SK-N-SH (cell line): ENCODE measurements at regions not wholly inside any gene's neighbourhood (a gene's known extent, or its start where the extent isn't known, plus 50 kb on each side); places are given as distances from the start of the nearest gene placed in this dataset.

ENCODE experiments used
- CHD2 ChIP-seq: fragments of 150-350 bp; IDR thresholded peaks from 2 replicates; pipeline ENCODE4 v1.6.1; 2018; ENCODE audit warnings: low read length; ENCODE audit not compliant: partially characterized antibody
- CTCF ChIP-seq: fragments of 200-600 bp; sonication (generic); IDR thresholded peaks from 2 replicates; pipeline ENCODE4 v1.6.1; 2017; ENCODE audit warnings: antibody characterized with exemption, mild to moderate bottlenecking, moderate library complexity
- ELF1 ChIP-seq: IDR thresholded peaks from 2 replicates; pipeline ENCODE4 v1.4.0; 2012
- EP300 ChIP-seq, 2 experiments: IDR thresholded peaks; 2 replicates each; pipeline versions ENCODE4 v1.4.0 to v1.6.1; 2012; ENCODE audit warnings: borderline replicate concordance in 1 of 2, low read depth in 1 of 2, low read length in 1 of 2
- EZH2phosphoT487 ChIP-seq: fragments of 200-600 bp; sonication (generic); IDR thresholded peaks from 2 replicates; pipeline ENCODE4 v1.6.1; 2017; ENCODE audit warnings: low read depth, mixed run types, mild to moderate bottlenecking, antibody characterized with exemption, moderate library complexity, borderline replicate concordance
- JUND ChIP-seq: IDR thresholded peaks from 2 replicates; pipeline ENCODE4 v1.4.0; 2012
- MXI1 ChIP-seq: IDR thresholded peaks from 2 replicates; pipeline ENCODE4 v1.6.1; 2012; ENCODE audit warnings: mild to moderate bottlenecking, low read depth, low read length, improper control_type of control experiment
- NFIC ChIP-seq: IDR thresholded peaks from 2 replicates; pipeline ENCODE4 v1.4.0; 2012; ENCODE audit warnings: borderline replicate concordance
- PBX3 ChIP-seq: IDR thresholded peaks from 2 replicates; pipeline ENCODE4; 2012
- POLR2AphosphoS5 ChIP-seq: IDR thresholded peaks from 2 replicates; pipeline ENCODE4 v1.6.1; 2012; ENCODE audit warnings: low read depth, low read length
- RAD21 ChIP-seq: IDR thresholded peaks from 2 replicates; pipeline ENCODE4 v1.6.1; 2012; ENCODE audit warnings: mild to moderate bottlenecking, low read length
- RFX5 ChIP-seq: IDR thresholded peaks from 2 replicates; pipeline ENCODE4 v1.6.1; 2012; ENCODE audit warnings: mild to moderate bottlenecking, improper control_type of control experiment, low read length
- RXRA ChIP-seq: IDR thresholded peaks from 2 replicates; pipeline ENCODE4 v1.4.0; 2012; ENCODE audit warnings: low read depth, mild to moderate bottlenecking, borderline replicate concordance
- TAF1 ChIP-seq: IDR thresholded peaks from 2 replicates; pipeline ENCODE4 v1.6.1; 2012; ENCODE audit warnings: low read depth, mild to moderate bottlenecking, low read length, moderate library complexity, borderline replicate concordance
- TCF12 ChIP-seq: IDR thresholded peaks from 2 replicates; pipeline ENCODE4 v1.4.0; 2012
- TEAD4 ChIP-seq: IDR thresholded peaks from 2 replicates; pipeline ENCODE4 v1.4.0; 2012; ENCODE audit warnings: mild to moderate bottlenecking, borderline replicate concordance; ENCODE audit not compliant: insufficient read depth
- TF ChIP-seq, protein P1 (sequence below): IDR thresholded peaks from 2 replicates; pipeline ENCODE4 v1.4.0; 2012; ENCODE audit warnings: low read depth
- TF ChIP-seq, protein P2 (sequence below): IDR thresholded peaks from 2 replicates; pipeline ENCODE4 v1.4.0; 2012; ENCODE audit warnings: low read depth, borderline replicate concordance
- TF ChIP-seq, protein P3 (sequence below): IDR thresholded peaks from 2 replicates; pipeline ENCODE4 v1.4.0; 2012; ENCODE audit warnings: low read depth, borderline replicate concordance
- TF ChIP-seq, protein P4 (sequence below): fragments of 150-350 bp; IDR thresholded peaks from 2 replicates; pipeline ENCODE4 v1.6.1; 2017; ENCODE audit warnings: antibody characterized with exemption, low read length, low read depth, borderline replicate concordance

DNA sequence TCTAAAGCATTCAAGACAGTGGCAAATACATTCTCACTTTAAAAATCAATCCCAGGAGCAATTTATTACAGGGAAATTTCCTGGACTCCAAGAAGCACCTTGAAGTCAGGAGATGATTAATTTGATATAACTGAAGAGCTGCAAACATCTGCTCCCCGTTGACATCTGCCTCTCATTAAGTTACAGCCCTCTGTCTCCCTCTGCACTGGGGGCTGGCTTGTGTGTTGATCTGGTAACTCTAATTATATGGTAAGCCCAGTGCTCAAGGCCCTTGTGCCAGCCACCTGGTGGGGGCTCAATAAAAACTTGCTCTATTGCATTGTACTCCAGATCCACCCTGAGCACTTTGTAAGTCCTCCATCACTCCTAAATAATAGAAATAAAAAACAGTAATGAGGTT lies 131.1 kb upstream of the ZNF462 start (continued):
- TF ChIP-seq RXRA = no peak
- no peak for TF ChIP-seq EZH2phosphoT487
- peak; percentile 45 for TF ChIP-seq TCF12
- peak; percentile 15; the same call in 1 of the 2 replicates for TF ChIP-seq RAD21
- TF ChIP-seq, protein P1, sequence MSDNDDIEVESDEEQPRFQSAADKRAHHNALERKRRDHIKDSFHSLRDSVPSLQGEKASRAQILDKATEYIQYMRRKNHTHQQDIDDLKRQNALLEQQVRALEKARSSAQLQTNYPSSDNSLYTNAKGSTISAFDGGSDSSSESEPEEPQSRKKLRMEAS = no peak
- TF ChIP-seq TEAD4 = no peak
- peak; percentile 45 for TF ChIP-seq CHD2
- TF ChIP-seq NFIC = no peak
- no peak for TF ChIP-seq PBX3
- no peak for TF ChIP-seq ELF1
- TF ChIP-seq, protein P2, sequence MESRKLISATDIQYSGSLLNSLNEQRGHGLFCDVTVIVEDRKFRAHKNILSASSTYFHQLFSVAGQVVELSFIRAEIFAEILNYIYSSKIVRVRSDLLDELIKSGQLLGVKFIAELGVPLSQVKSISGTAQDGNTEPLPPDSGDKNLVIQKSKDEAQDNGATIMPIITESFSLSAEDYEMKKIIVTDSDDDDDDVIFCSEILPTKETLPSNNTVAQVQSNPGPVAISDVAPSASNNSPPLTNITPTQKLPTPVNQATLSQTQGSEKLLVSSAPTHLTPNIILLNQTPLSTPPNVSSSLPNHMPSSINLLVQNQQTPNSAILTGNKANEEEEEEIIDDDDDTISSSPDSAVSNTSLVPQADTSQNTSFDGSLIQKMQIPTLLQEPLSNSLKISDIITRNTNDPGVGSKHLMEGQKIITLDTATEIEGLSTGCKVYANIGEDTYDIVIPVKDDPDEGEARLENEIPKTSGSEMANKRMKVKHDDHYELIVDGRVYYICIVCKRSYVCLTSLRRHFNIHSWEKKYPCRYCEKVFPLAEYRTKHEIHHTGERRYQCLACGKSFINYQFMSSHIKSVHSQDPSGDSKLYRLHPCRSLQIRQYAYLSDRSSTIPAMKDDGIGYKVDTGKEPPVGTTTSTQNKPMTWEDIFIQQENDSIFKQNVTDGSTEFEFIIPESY = no peak
- TF ChIP-seq MXI1 = no peak
- TF ChIP-seq TAF1 = no peak
- TF ChIP-seq, protein P3, sequence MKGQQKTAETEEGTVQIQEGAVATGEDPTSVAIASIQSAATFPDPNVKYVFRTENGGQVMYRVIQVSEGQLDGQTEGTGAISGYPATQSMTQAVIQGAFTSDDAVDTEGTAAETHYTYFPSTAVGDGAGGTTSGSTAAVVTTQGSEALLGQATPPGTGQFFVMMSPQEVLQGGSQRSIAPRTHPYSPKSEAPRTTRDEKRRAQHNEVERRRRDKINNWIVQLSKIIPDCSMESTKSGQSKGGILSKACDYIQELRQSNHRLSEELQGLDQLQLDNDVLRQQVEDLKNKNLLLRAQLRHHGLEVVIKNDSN = no peak
- TF ChIP-seq POLR2AphosphoS5 = no peak
- peak in 1 of 2 experiments; percentile 60; a peak in 2 of 4 replicates for TF ChIP-seq EP300 (IDR thresholded peaks at IDR 0.05; ENCODE audit: borderline replicate concordance in 1 of 2, low read depth in 1 of 2, low read length in 1 of 2)
- TF ChIP-seq, protein P4, sequence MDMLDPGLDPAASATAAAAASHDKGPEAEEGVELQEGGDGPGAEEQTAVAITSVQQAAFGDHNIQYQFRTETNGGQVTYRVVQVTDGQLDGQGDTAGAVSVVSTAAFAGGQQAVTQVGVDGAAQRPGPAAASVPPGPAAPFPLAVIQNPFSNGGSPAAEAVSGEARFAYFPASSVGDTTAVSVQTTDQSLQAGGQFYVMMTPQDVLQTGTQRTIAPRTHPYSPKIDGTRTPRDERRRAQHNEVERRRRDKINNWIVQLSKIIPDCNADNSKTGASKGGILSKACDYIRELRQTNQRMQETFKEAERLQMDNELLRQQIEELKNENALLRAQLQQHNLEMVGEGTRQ = no peak
- TF ChIP-seq JUND = no peak
- no peak for TF ChIP-seq CTCF
- TF ChIP-seq RFX5 = no peak
